GM12873 (cell line): ENCODE measurements at regions not wholly inside any gene's neighbourhood (a gene's known extent, or its start where the extent isn't known, plus 50 kb on each side); places are given as distances from the start of the nearest gene placed in this dataset.

Source experiments
- CTCF ChIP-seq: IDR thresholded peaks from 2 replicates; pipeline ENCODE4 v1.5.1; 2012; ENCODE audit warnings: low read depth, mild to moderate bottlenecking, moderate library complexity, low read length, control low read depth; ENCODE audit not compliant: insufficient read depth; ENCODE audit errors: missing control alignments

- TF ChIP-seq CTCF: no peak
Observed at GRCh38 chr7:15105711-15106110, 203.2 kb upstream of the DGKB start.

- TF ChIP-seq CTCF: no peak
Observed at GRCh38 chr7:15104411-15105092, 202.0 kb upstream of the DGKB start.

GRCh38 chr7:15099074-15099473 is 196.5 kb upstream of the DGKB start:
- no peak for TF ChIP-seq CTCF

DNA sequence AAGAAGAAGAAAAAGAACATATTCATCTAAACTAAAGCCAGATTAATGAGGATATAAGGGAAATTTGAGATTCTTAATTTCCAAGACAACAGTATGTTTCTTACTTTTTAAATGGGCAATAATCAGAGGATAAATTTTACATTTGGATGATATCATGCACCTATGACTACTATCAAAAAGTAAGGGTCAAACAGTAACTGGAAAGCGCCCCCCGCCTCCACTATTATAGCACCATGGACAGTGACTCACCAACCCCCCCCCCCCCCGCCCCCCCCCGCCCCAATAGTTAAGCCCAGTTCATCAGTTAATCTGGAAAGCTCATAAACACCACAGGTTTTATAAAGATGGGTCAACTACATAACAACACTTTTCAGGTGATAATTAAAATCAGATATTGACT is 194.3 kb upstream of the DGKB start:
- TF ChIP-seq CTCF: no peak

DNA sequence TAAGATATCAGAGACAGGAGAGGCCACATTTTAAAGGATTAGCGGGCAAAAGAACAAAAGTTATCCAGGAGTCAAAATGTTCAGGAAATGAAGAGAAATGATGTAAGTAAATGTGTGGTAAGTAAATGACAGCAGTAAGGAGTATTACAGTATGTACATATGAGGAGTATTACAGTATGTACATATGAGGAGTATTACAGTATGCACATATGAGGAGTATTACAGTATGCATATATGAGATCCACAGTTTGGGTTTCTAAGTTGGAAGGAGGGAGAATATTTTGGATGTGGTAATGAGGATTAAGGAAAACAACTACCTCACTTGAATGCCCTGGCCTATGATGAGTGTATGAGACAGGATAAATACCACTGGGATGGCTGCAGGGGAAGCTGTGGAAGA is 192.4 kb upstream of the DGKB start:
- TF ChIP-seq CTCF: no peak

GRCh38 chr7:15087771-15088170 is 185.2 kb upstream of the DGKB start:
- TF ChIP-seq CTCF: no peak

- no peak for TF ChIP-seq CTCF
Observed at GRCh38 chr7:15086862-15087261, 184.3 kb upstream of the DGKB start.
